COLO829 (cell line): ENCODE measurements at regions not wholly inside any gene's neighbourhood (a gene's known extent, or its start where the extent isn't known, plus 50 kb on each side); places are given as distances from the start of the nearest gene placed in this dataset.
"Not testable (repeated sequence)": the region's sequence is repeated elsewhere in the genome, so short reads cannot be mapped to it uniquely, and the experiment has no call there.

Experiments
- DNase-seq: peaks from one replicate; pipeline ENCODE4 v3.0.0; 2012; ENCODE audit warnings: low spot score

DNA sequence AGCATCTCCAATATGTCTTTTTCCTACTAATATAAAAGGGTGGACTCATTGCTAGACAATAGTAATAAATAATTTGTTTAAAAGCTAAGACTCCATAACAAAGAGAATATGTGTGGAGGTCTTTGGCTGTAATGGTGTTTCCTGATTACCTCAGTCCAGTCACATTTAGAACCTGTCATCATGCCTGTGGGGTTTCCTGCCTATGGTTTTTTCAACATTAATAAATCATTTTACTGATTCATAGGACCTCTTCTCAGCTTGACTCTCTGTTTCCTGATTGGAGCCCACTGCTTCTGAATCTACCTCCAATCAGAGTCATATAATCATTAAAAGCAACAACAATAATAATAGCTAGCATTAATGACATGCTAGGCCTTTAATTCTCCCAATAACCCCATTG lies 52.4 kb upstream of the GNAI1 start:
- no peak for DNase-seq

DNA sequence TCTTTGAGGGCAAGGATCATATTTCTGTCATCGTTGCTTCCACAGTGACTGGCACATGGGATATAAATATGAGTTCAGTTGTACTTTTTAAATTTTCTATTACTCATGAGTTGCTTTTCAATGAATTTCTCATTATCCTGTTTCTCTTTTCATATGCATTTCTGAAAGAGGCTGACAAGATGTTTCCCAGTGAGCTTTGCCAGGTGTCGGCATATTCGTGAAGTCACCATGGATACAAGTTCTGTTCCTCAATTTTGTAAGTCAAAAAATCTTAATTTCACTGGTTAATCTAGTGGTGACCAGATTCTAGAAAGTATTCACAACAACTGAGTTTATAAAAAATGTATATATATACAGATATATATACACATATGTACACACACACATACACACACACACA lies 55.7 kb upstream of the GNAI1 start:
- no peak for DNase-seq

DNA sequence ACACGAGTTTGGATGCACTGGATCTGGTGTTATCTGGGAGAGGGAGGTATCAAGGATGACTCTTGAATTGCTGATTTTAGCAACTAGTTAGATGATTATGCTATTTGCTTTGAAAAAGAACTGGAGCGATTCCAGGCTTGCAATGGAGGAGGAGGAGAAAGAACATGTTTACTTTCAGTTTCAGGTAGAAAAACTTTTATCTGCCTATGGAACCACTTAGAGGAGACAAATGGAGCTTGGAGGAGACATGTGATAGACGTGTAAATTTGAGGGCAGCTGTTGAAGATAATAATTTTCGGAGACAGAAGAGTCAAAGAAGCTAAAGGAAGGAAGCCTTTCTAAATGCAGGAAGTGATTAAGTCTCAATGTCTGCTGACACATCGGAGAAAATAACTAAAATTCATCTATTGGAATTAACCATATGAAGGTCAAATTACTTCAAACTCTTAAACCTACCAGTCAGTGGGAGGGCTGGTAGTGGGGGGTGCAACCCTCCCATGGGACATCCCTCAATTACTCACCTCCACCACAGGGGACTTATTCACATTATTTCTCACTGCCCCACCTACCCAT lies 56.4 kb upstream of the GNAI1 start:
- peak; percentile 38 for DNase-seq

DNA sequence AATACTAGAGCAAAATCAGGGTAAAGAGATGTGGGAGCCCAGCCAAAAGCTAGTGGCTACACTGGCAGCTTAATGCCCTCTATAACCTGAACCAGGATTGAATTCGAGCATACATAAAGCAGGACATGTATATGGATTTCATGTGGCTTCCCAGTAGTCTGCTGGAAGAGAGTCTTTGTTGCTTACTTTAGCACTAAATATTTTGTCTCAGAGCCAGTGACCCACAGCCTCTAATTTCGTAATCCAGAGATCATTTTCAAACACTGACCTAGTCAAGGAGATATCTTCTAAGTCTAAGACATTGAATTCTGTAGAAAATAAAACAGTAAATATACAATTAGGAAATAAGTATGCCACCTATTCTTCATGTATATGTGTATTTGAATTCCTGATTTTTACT lies 64.2 kb upstream of the GNAI1 start:
- DNase-seq = no peak

DNA sequence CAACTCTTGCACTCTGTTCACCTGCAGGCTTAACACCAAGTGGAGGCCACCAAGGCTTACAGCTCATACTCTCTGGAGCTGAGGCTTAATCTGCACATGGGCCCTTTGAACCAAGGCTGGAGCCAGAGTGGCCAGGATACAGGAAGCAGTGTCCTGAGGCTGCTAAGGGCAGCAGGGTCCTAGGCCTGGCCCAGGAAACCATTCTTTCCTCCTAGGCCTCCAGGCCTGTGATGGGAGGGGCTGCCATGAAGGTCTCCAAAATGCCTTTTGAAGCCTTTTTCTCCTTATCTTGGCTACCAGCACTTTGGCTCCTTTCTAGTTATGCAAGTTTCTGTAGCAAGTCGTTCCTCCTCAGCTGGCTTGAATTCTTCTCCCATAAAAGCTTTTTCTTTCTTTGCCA lies 68.0 kb upstream of the GNAI1 start:
- DNase-seq = no peak

DNA sequence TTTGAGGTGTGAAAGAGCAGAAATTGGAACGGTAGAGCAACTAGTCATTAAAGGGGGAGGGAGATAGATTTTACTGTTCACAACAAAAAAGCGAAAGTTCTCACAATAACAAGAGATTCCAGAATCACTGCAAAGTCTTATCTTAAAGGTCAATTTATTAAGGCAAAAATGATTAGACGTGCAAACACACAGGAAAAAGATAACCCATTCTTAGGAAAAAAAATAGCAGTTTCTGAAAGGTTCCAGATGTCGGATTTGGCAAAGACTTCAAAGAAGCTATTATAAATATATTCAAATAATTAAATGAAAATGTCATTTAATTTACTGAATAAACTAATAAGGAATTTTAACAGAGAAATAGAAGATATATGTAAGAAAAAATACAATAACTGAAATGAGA lies 70.8 kb upstream of the GNAI1 start:
- DNase-seq = no peak

DNA sequence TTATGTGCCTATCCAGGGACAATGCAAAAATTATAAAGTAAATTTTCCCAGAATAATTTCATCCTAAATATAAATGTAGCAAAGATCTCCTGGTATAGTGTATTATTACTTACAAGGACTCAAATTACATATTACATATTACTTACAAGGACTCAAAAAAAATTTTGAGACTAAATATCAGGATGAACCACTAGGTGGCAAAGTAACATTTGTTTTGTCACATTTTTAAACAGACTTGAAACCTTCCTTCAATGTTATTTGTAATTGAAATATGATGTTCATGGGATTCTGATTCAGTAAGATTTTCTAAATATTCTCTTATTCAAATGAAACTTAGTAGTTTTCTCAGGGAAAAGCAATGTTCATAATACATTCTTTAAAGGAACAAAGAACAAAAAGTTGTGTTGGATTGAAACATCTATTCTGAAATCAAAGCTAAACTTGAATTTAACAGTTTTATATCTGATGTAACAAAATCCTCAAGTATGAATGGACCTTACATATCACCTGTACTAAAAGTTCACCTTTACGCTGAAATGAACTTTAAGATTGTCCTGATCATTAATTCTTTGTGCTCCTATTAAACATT lies 74.3 kb upstream of the GNAI1 start:
- DNase-seq = peak; percentile 56

DNA sequence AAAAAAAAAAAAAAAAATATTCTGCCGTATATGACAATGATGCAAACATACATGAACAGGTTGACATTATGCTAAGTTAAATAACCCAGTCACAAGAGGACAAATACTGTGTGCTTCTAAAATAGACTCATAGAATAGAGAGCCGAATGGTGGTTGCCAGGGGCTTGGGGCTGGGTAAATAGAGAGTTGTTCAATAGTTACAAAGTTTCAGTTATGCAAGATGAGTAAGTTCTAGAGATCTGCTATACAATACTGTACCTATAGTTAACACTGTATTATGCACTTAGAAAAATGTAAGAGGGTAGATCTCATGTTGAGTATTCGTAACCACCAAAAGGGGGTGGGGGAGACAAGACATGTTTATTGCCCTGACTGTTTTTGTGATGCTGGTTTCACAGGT lies 77.1 kb upstream of the GNAI1 start:
- no peak for DNase-seq

DNA sequence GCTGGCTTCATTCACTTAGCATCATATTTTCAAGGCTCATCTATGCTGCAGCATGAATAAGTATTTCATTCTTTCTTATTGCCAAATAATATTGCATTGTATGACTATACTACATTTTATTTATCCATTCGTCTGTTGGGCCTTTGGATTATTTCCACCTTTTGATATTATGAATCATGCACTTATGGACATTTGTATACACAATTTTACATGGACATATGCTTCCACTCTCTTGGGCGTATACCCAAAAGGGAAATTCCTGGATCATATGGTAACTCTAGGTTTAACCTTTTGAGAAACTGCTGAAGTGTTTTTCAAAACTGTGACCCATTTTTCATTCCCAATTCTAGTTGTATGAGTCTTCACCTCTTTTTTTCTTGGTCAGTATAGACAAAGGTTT lies 80.3 kb upstream of the GNAI1 start:
- DNase-seq = no peak

DNA sequence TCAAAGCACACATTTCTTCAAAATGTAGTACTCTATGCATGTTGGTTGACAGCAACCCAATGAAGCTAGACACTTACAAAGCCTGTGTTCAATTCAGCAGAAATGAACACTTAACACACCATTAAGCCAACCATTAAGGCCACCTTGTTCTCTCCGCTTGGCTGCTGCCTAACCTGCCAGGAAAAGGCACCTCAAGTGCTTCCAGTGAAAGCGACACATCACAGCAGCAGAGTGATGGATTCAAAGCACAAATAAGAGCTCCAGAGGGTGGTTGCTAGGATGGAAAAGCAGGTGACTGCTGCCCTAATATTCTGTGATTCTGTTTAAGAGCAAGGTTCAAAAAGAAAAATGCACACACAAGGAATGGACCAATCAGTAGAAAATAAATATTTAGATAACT lies 81.5 kb upstream of the GNAI1 start:
- no peak for DNase-seq

DNA sequence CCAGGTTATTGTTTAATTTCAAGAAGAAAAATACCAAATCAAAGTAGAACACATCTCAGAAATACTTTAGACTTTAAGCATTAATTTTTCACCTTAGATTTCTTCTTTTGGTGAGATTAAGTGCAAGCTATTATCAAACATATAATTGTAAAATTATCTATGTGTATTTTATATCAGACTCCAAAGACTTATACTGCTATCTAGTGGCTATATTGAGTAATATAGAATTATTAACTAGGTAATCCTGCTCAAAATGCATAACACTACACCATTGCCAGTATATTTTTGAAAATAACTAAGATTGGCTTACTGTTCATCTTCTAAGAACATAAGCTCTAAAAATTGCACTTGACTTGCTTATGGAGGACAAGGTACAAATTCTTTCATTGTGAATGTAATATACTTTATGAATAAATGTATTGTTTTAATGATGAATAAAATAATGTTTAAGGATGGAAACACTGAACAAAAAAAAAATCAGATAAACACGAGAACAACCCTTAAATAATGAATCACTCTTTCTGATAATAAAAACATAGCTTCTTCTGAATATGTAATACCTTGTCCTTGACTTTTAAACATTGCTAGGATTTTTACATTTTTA lies 86.7 kb upstream of the GNAI1 start:
- peak; percentile 30 for DNase-seq

DNA sequence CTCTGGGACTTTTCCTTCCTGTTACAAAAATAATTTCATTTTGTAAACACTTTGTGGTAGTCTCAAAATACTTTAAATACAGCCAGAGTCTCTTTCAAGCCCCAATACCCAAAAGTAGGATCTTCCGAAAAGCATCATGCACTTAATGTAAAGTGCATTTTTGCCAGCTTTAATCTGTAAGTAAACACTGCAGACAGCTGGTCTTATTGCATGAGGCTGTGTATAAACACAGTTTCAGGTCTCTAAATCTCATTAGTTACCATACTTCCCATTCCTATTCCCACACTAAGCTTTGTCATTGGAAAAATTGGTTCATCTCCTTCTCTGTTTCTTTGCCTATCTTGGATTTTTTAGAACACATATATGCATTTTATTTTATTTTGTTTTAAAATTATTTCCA lies 87.6 kb upstream of the GNAI1 start:
- no peak for DNase-seq

DNA sequence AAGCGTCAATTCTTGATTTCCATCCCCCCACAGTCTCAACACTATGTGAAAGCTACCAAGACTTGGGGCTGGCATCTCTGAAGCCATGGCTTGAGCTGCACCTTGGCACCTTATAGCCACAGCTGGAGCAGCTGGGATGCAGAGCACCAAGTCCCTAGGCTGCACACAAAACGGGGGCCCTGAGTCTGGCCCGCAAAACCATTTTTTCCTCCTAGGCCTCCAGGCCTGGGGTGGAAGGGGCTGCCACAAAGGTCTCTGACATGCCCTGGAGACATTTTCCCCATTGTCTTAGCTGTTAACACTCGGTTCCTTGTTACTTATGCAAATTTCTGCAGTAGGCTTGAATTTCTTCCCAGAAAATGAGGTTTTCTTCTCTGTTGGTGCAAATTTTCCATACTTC lies 89.8 kb upstream of the GNAI1 start:
- no peak for DNase-seq

DNA sequence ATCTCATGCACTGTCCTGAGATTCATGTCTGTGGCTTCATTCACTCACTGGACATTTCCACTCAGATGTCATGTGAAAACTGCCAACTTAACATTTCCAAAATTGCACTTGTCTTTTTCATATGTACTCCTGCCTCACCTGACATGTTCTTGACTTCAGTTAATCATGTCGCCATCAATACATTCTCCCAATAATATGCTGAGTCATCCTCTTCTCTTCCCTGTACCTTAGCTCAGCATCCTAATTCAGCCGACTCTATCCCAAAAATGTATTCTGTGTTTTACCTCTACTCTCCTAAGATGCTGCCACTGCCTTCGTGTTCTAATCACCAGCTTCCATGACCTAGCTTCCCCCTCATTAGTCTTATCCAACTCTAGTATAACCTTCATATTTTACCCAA lies 93.9 kb upstream of the GNAI1 start:
- no peak for DNase-seq

DNA sequence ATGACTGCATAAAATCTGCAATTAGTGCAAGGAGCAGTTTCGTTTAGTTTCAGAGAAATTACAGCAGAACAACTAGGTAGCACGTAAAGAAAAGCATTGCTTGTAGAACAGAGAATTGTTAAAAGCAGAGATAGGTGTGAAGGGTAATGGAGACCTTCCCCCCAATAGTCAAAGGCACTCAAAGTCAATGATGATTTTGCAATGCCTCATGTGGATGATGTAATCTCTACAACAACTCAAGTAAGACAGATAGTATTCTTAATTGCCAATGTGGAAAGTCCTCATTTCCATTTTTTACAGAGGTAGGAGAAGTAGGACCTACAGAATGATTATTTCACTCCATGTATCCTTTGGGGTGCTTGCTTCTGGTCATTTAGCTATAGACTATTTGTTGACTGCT lies 94.3 kb upstream of the GNAI1 start:
- DNase-seq = no peak

DNA sequence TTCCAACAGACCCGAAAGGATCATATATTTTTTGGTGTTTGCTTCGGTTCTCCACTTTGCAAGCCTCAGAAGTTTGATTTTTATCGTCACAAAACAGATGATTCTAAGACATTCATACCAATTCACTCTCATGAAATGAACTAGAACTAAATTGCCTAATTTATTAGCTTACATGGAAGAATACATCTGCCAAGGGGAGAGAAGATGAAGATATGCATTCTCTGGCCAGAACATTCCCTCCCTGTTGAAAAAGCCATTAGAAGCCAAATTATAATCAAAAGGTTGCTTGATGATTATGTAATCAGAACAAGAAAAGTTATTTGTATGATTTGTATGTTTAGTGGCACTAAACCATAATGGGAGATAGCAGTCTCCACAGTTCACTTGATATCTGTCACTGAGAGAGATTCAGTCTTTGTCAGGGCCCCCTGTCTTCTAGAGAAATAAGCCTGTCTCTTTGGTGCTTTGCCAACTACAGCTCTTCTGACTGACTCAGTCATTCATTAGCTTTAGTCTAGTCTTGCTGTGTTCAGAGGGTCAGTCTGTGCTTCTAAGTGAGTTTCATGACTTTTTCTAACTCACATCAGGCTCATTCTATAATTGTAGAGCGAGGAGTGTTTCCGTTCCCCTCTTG lies 95.3 kb upstream of the GNAI1 start:
- DNase-seq = no peak

DNA sequence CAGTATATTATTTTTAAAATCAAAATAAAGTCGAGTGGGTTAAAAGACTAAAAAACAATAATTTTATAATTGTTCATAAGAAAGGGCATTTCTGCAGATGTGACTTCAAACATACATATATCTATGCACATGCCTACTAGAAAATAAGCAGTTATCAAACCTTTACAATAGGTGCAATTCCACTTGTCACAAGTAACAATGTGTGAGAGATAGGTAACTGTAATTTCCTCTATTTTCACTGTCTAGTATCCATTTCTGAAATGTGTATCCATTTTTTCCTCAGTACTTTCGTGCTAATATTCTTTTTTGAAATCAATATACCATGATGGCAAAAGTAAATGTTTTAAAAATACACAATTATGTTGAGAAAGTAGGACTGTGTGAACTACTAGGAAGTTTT lies 96.9 kb upstream of the GNAI1 start:
- no peak for DNase-seq

DNA sequence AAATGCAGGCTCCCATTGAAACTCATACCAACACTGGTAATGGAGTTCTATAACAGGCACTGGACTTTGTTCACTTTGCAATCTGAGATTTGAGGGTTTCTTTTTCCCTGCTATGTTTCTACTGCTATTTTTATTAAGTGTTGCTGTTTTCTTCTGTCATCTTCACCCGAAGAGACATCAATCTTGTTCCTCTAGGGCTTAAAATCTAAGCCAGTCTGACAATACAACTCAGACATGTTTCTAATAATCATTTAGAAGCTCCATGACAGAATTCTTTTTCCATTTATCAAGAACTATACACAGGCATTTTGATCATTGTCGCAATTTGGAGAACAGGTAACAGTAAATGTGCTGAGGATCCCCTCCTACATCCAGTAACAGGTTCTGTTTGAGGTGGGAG lies 98.5 kb upstream of the GNAI1 start:
- no peak for DNase-seq

DNA sequence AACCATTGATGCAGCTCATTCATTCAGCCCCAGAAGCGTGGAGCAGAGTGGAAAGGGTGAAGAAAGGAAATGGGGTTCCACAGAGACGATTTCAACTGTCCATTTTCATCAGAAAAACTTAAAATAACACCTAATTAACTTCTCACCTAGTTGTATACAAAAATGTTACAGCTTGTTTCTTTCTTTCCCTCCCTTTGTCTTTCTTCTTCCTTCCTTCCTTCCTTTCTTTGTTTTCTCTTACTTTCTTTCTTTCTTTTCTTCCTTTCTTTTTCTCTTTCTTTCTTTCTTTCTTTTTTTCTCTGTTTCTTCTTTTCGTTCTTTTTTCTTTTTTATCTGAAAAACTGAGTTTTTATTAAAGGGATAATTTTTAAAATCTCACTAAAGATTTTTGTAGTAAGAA lies 105.9 kb upstream of the GNAI1 start:
- DNase-seq = no peak

DNA sequence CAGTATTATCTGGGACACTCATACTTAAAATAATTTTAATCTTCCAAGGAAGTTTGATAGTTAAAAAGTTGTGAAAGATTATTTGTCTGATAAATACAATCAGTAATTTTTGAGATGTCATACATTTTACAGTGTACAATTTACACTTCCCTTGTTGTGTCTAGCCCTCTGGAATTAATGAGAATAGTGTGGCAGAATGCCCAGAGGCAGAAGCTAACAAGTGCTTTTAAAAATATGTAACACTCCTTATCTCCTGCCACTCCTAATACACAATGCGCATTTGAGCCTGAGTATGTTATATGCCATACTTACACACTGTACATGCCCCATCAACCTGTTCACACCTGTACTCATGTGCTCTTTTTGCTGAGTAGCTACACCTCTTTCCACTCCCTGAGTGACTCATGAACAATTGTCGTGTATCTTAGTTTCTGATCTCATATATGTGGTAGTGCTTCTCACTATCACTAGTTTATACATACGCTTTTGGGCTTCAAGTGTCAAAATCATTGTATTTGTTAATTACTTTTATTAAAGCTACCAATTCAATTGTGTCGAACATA lies 106.9 kb upstream of the GNAI1 start:
- DNase-seq = no peak

DNA sequence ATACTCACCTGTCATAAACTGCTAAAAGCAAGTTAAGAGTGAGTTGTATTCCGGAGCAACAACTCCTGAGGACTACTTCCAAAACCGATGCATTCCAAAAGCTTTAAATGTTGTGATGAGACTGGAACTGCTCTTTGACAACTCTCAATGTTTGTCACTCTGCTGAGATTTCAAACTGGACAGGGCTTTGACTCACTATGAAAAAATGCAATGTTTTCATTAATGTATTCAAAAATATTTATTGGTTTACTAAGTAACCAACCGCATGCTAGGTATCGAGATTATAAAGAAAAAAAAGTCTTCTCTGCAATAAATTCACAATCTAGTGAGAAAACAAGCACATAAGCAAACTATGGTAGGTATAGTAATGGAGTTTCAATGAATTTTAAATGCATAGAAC lies 107.9 kb upstream of the GNAI1 start:
- no peak for DNase-seq

DNA sequence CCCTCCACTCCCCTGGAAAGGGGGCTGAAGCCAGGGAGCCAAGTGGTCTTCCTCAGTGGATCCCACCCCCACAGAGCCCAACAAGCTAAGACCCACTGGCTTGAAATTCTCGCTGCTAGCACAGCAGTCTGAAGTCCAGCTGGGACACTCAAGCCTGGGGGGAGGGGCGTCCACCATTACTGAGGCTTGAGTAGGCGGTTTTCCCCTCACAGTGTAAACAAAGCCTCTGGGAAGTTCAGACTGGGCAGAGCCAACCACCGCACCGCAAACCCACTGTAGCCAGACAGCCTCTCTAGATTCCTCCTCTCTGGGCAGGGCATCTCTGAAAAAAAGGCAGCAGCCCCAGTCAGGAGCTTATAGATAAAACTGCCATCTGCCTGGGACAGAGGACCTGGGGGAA lies 114.4 kb upstream of the GNAI1 start:
- DNase-seq = not testable (repeated sequence)

DNA sequence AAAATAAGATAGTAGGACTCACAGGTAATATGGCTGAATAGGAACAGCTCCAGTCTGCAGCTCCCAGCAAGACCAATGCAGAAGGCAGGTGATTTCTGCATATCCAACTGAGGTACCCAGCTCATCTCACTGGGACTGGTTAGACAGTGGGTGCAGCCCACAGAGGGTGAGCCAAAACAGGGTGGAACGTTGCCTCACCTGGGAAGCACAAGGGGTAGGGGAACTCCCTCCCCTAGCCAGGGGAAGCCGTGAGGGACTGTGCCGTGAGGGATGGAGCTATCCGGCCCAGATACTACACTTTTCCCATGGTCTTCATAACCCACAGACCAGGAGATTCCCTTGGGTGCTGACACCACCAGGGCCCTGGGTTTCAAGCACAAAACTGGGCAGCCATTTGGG lies 114.8 kb upstream of the GNAI1 start:
- DNase-seq = not testable (repeated sequence)
